ENCODE measurements at regions not wholly inside any gene's neighbourhood (a gene's known extent, or its start where the extent isn't known, plus 50 kb on each side); places are given as distances from the start of the nearest gene placed in this dataset.

DNA sequence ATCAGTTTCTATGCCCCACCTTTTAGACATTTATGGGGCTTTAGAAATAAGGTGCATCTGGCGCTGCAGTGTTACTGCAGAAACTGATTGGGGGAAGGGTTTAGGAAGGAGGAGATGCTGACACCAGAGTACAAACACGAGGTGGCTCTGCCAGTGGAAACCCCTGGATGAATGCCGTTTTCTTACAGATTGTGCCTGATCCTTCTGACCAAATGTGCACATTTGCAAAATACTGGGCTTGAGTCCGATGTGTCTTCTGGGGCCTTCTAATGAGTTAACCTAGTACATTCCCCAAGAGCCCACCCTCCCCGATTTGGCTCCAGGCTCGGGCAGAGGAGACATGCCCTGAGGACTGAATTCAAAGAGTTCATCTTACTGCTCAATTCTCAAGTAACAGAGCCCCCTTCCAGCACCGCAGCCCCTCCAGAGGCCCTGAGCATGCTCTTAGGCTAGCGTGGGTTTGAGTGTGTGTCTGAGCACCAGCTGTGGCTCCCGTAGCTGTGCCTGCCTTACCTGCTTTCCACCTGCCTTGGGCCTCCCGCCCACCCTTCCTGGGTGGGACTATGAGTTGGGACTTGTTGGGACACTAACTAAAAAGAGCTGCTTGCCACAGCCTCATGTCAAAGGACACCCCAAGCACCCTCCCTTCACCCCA lies 116.7 kb upstream of the COPS8 start:
- ATAC-seq (ENCODE audit: low FRiP score) (no peak), DNase-seq (ENCODE audit: low spot score) (no peak)
- TF ChIP-seq, protein P1, sequence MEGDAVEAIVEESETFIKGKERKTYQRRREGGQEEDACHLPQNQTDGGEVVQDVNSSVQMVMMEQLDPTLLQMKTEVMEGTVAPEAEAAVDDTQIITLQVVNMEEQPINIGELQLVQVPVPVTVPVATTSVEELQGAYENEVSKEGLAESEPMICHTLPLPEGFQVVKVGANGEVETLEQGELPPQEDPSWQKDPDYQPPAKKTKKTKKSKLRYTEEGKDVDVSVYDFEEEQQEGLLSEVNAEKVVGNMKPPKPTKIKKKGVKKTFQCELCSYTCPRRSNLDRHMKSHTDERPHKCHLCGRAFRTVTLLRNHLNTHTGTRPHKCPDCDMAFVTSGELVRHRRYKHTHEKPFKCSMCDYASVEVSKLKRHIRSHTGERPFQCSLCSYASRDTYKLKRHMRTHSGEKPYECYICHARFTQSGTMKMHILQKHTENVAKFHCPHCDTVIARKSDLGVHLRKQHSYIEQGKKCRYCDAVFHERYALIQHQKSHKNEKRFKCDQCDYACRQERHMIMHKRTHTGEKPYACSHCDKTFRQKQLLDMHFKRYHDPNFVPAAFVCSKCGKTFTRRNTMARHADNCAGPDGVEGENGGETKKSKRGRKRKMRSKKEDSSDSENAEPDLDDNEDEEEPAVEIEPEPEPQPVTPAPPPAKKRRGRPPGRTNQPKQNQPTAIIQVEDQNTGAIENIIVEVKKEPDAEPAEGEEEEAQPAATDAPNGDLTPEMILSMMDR (IDR thresholded peaks at IDR 0.05), result no peak

DNA sequence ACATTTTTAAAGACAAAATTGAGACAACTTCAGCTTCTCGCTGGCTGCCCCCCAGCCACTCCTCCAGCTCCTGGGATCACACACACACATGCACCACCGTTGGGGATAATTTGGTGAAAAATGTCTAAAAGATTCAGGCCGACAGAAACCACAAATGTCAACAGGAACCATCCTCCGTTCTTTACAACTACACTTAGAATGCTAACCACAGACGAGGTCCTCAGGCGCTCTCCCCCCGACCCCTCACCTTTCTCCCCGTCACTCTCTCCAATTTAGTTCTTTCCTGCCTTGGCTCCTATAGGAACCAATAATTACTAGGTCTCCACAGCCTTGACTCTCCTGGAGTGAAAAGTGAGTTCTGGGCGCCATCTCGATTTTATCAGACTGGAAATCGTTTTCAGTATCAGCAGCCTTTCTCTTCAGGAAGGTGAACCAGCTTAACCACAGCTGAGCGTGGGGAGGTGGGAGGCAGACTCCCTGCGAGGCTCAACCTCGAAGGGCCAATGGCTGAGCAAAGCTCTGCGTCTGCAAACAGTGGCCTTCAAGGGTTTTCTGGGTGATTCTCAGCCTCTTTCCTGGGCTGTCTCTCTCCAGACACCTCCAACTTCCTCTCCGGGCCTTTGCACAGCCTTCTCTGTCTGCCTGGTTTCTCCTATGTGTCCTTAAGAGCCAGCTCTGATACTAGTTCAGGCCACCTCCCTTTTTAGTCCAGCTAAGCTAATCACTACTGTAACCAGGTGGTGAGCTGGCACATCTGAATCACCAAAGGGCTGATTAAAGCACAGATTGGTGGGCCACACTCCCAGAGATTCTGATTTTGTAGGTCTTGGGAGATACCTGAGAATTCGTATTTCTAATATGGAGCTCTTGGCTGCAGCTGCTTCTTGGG lies 115.7 kb upstream of the COPS8 start:
- TF ChIP-seq, protein P1 (IDR thresholded peaks at IDR 0.05), result no peak
- ATAC-seq (ENCODE audit: low FRiP score) (no peak), DNase-seq (ENCODE audit: low spot score) (no peak)

DNA sequence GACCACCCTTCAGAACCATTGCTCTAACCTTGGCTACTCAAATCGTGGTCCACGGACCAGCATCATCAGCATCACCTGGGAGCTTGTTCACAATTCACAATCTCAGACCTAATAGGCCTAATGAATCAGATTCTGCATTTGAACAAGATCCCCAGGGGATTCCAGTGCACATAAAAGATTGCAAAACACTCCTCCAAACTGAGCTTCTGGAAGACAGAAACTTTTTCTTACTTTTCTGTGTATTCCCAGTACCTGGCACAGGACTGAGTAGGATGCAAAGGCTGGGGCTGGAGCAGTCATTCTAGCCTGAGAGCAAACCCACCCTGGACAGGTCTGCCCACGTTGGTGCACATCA lies 115.1 kb upstream of the COPS8 start:
- TF ChIP-seq, protein P1 (IDR thresholded peaks at IDR 0.05), result no peak
- ATAC-seq (ENCODE audit: low FRiP score) (no peak), DNase-seq (ENCODE audit: low spot score) (no peak)

DNA sequence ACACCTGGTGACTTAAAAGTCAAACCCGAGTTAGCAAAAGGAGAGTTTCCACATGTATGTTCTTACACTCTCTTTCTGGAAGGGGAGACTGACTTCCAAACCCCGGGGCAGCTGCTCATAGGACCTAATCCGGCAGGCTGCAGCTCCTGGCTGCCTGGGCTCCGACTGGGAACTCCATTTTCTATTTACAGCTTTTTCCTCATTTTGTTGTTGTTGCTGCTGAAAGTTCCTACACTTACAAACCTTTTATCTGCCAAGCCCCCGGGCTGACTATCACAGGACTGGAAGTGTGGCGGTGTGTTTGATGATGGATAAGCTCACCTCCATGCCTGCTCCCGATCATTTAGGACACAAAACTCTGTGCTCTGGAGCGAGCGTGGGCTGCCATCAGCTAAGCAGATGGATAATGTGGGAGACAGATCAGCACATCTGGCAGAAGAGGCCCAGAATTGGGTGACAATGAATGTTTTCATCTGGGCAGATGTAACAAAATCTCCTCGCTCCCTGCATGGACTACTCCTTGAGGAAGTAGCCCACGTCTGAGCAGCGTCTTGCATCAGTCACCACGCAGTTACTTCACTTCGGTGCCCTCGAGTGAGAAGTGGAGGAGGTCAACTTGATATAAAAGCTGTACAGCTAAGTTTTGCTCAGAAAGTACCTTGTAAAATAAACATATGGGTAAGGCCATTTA lies 114.4 kb upstream of the COPS8 start:
- ATAC-seq (ENCODE audit: low FRiP score) (no peak), DNase-seq (ENCODE audit: low spot score) (no peak)
- TF ChIP-seq, protein P1 (IDR thresholded peaks at IDR 0.05), result no peak

DNA sequence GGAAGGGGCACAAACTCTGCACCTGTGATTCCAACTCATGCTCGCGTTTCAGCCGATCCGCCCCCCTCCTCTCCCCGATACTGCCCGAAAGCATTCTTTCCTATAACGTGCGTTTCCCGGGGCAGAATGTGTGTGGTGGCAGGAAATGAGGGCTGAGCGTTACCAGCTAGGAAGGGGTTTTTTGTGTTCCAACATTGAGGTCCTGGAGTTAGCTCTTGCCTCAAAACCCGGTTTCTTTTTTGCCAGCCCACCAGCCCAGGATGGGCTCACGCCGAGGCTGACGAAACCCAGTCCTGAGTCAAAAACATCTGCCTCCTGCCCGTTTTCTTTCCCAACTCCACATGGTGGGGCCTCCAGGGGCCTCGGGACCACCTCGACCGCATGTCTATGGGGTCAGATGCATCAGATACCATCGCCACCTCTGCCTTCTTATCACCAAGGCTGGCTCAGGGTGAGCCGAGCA lies 113.7 kb upstream of the COPS8 start:
- TF ChIP-seq, protein P1 (IDR thresholded peaks at IDR 0.05), result no peak
- ATAC-seq (ENCODE audit: low FRiP score), result no peak
- DNase-seq (ENCODE audit: low spot score), result no peak

DNA sequence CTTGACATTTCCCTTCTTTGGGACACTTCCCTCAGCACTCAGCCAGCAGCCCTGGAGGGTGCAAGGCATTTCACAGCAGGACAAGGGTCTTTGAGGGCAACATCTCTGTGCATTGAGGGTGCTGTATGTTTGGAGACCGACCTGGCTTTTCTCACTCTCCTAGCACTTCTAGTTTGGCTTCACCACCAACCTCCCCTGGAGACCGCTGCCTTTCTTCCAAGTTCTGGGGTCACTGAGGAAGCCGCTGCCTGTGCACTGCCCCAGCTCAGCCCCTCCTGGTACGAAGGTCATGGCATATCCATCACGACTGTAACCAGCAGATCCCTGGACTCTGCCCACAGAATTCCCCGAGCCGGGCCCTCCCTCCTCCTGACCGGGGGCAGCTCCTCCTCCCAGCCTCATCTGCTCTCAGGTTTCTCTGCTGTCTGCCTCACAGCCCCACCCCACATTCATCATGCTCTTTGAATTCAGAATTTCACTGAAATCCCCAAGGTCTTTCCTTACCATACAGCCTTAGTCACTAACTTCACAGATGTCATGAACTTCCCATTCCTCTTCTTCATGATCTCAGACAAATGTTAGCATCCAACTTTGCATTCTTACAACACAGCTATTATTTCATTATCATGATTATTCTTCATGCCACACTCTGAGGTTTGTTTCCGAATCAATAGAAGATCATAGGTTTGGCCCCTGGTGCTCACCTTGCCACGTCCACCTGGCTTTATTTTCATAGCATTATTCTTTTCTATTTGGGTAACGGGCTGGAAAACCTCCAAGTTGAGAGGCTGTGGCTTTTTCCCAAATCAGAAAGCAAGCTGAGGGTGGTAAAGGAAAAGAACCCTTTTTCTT lies 113.0 kb upstream of the COPS8 start:
- TF ChIP-seq, protein P1 (IDR thresholded peaks at IDR 0.05), result no peak
- ATAC-seq (ENCODE audit: low FRiP score) (peak; percentile 97), DNase-seq (ENCODE audit: low spot score) (no peak)
